GM23248 (cell line): ENCODE measurements at regions not wholly inside any gene's neighbourhood (a gene's known extent, or its start where the extent isn't known, plus 50 kb on each side); places are given as distances from the start of the nearest gene placed in this dataset.

Experiments used
- EZH2 ChIP-seq: fragments of 200-600 bp; sonication (generic); IDR thresholded peaks from 2 replicates; pipeline ENCODE4 v1.6.1; 2018; ENCODE audit warnings: antibody characterized with exemption, mild to moderate bottlenecking; ENCODE audit not compliant: insufficient read depth, poor library complexity, severe bottlenecking
- EZH2phosphoT487 ChIP-seq: fragments of 200-600 bp; sonication (generic); IDR thresholded peaks from 2 replicates; pipeline ENCODE4 v1.6.1; 2018; ENCODE audit warnings: antibody characterized with exemption, moderate library complexity, mild to moderate bottlenecking, low read depth; ENCODE audit not compliant: insufficient read depth

DNA sequence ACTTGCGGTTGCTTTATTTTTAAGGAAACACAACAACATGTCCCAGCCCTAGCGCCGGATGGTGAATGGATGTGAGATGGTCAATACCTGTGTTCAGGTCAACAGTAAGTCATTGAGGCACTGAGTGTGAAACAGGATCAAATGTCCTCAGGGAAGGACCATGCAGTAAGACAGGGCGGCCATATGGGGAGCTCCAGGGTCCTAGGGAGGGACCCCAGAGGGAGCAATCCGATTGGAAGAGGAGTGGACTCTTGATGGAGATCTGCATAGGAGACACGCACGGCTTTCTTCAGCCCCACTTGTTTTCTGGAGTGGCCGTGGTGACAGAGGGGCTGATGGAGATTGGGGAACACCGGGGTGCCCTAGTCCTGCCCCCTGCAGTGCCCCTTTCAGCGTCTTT, 423.8 kb upstream of the MKI67 start:
- no peak for TF ChIP-seq EZH2
- no peak for TF ChIP-seq EZH2phosphoT487
